SU-DHL-6 (cell line): ENCODE measurements at regions not wholly inside any gene's neighbourhood (a gene's known extent, or its start where the extent isn't known, plus 50 kb on each side); places are given as distances from the start of the nearest gene placed in this dataset.

Experiments
- EZH2phosphoT487 ChIP-seq: fragments of 200-600 bp; sonication (generic), shearing (Covaris generic); conservative IDR thresholded peaks from 2 replicates; pipeline ENCODE4 v1.6.1; 2018; ENCODE audit warnings: mild to moderate bottlenecking, antibody characterized with exemption, low read length, moderate library complexity, mixed read lengths
- TF ChIP-seq, protein P1 (sequence below): fragments of 200-600 bp; sonication (generic); IDR thresholded peaks from one replicate; pipeline ENCODE4 v1.5.1; 2017; ENCODE audit warnings: antibody characterized with exemption, mild to moderate bottlenecking, low read length, moderate library complexity; ENCODE audit not compliant: insufficient read depth, poor library complexity, severe bottlenecking

GRCh38 chr3:178028933-178029332, 507.3 kb upstream of the KCNMB2 start:
- TF ChIP-seq, protein P1, sequence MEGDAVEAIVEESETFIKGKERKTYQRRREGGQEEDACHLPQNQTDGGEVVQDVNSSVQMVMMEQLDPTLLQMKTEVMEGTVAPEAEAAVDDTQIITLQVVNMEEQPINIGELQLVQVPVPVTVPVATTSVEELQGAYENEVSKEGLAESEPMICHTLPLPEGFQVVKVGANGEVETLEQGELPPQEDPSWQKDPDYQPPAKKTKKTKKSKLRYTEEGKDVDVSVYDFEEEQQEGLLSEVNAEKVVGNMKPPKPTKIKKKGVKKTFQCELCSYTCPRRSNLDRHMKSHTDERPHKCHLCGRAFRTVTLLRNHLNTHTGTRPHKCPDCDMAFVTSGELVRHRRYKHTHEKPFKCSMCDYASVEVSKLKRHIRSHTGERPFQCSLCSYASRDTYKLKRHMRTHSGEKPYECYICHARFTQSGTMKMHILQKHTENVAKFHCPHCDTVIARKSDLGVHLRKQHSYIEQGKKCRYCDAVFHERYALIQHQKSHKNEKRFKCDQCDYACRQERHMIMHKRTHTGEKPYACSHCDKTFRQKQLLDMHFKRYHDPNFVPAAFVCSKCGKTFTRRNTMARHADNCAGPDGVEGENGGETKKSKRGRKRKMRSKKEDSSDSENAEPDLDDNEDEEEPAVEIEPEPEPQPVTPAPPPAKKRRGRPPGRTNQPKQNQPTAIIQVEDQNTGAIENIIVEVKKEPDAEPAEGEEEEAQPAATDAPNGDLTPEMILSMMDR: no peak
- TF ChIP-seq EZH2phosphoT487: no peak
